SU-DHL-6 (cell line): ENCODE measurements at regions not wholly inside any gene's neighbourhood (a gene's known extent, or its start where the extent isn't known, plus 50 kb on each side); places are given as distances from the start of the nearest gene placed in this dataset.

Experiments
- H2AFZ ChIP-seq: fragments of 200-600 bp; sonication (generic); 2 replicates; pipeline ENCODE4 v1.6.1; 2014; ENCODE audit warnings: low read depth, mild to moderate bottlenecking, moderate library complexity, mixed read lengths, antibody characterized with exemption, low read length; ENCODE audit not compliant: severe bottlenecking
- H3F3A ChIP-seq: fragments of 200-600 bp; shearing (Covaris generic); 2 replicates; pipeline ENCODE4 v1.6.0; 2016; ENCODE audit warnings: antibody characterized with exemption, mild to moderate bottlenecking; ENCODE audit not compliant: insufficient read depth
- H3K27ac ChIP-seq: fragments of 200-600 bp; sonication (generic); 2 replicates; pipeline ENCODE4 v1.5.1; 2016; ENCODE audit warnings: low read depth, mild to moderate bottlenecking, low read length, moderate library complexity, mixed read lengths
- H3K27me3 ChIP-seq: fragments of 200-600 bp; sonication (generic), shearing (Covaris generic); 2 replicates; pipeline ENCODE4 v1.6.0; 2014; ENCODE audit warnings: mild to moderate bottlenecking, low read length
- H3K36me3 ChIP-seq: fragments of 200-600 bp; sonication (generic); 2 replicates; pipeline ENCODE4 v1.6.1; 2014; ENCODE audit warnings: mild to moderate bottlenecking, low read length, mixed read lengths
- H3K4me2 ChIP-seq: fragments of 300-600, 200-600 bp; shearing (Covaris generic), sonication (generic); 2 replicates; pipeline ENCODE4 v1.6.0; 2014; ENCODE audit warnings: low read length, low read depth, mild to moderate bottlenecking; ENCODE audit not compliant: poor library complexity, severe bottlenecking
- H3K4me3 ChIP-seq: fragments of 200-600 bp; sonication (generic); 2 replicates; pipeline ENCODE4 v1.5.1; 2014; ENCODE audit warnings: antibody characterized with exemption, low read length, mild to moderate bottlenecking, mixed read lengths; ENCODE audit not compliant: insufficient read depth, poor library complexity, severe bottlenecking
- H3K79me2 ChIP-seq: fragments of 200-600 bp; sonication (generic); 2 replicates; pipeline ENCODE4 v1.6.1; 2014; ENCODE audit warnings: mild to moderate bottlenecking, low read length, moderate library complexity; ENCODE audit not compliant: insufficient read depth
- H3K9ac ChIP-seq: fragments of 200-600 bp; sonication (generic); 2 replicates; pipeline ENCODE4 v1.7.0; 2014; ENCODE audit warnings: mild to moderate bottlenecking, low read length
- H3K9me2 ChIP-seq: fragments of 200-600 bp; sonication (generic); replicated peaks from 2 replicates; pipeline ENCODE4 v1.6.1; 2014; ENCODE audit warnings: low read length; ENCODE audit not compliant: insufficient read depth
- H3K9me3 ChIP-seq: fragments of 200-600 bp; sonication (generic); 2 replicates; pipeline ENCODE4 v1.6.1; 2014; ENCODE audit warnings: low read length, mixed read lengths; ENCODE audit not compliant: insufficient read depth
- H4K20me1 ChIP-seq: fragments of 200-600 bp; sonication (generic); 2 replicates; pipeline ENCODE4 v1.6.1; 2014; ENCODE audit warnings: low read depth, mild to moderate bottlenecking, antibody characterized with exemption, low read length, moderate library complexity, mixed read lengths
- CTCF ChIP-seq: fragments of 200-600 bp; sonication (generic); IDR thresholded peaks from one replicate; pipeline ENCODE4 v1.5.1; 2017; ENCODE audit warnings: antibody characterized with exemption, mild to moderate bottlenecking, low read length, moderate library complexity; ENCODE audit not compliant: insufficient read depth, poor library complexity, severe bottlenecking
- EZH2phosphoT487 ChIP-seq: fragments of 200-600 bp; sonication (generic), shearing (Covaris generic); conservative IDR thresholded peaks from 2 replicates; pipeline ENCODE4 v1.6.1; 2018; ENCODE audit warnings: mild to moderate bottlenecking, antibody characterized with exemption, low read length, moderate library complexity, mixed read lengths

DNA sequence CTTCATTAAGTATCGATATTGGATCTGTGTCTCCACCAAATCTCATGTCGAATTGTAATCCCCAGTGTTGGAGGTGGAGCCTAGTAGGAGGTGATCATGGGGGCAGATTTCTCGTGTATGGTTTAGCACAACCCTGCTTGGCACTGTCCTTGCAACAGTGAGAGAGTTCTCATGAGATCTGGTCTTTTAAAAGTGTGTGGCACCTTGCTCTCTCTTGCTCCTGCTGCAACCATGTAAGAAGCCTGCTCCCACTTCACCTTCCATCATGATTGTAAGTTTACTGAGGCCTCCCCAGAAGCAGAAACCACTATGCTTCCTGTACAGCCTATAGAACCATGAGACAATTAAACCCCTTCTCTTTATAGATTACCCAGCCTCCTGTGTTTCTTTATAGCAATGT is 424.4 kb downstream of the NPHP4 start:
- Histone ChIP-seq H3F3A (no peaks in the 10 kb centered on the region), H3K79me2 (no peaks in the 10 kb centered on the region), H4K20me1 (no peaks in the 10 kb centered on the region), H3K9ac (no peak overlapping the region), H3K9me2 (no peaks in the 10 kb centered on the region), H3K4me3 (no peak overlapping the region), H3K36me3 (no peaks in the 10 kb centered on the region), H2AFZ (no peak overlapping the region), H3K4me2 (no peak overlapping the region), H3K27me3 (no peaks in the 10 kb centered on the region), H3K27ac (no peak overlapping the region), H3K9me3 (no peaks in the 10 kb centered on the region)
- TF ChIP-seq EZH2phosphoT487 (no peak), CTCF (no peak)

DNA sequence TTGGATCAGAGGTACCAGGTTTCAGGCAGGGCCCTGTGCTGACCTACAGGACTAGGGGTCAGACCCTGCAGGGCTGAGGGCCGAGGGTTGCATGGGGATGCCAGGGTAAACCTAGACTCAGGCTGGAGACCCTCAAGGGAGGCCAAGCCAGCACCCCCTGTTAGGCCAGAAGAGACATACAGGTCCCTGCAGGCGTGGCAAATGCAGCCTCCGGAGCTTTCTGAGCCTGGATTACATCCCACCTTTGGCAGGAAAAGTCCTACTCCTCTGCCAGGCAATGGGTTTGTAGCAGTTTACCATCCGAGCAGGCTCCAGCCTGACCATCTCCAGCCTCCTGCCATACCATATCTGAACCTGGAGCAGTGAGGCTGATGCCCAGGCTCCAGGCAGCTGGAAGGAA is 425.3 kb downstream of the NPHP4 start:
- no peaks in the 10 kb centered on the region for H3K9me2 ChIP-seq
- H3K9ac ChIP-seq = no peak overlapping the region
- no peak overlapping the region for H2AFZ ChIP-seq
- no peaks in the 10 kb centered on the region for H4K20me1 ChIP-seq
- H3K4me3 ChIP-seq = no peak overlapping the region
- no peak for TF ChIP-seq EZH2phosphoT487
- TF ChIP-seq CTCF = no peak
- H3F3A ChIP-seq = no peaks in the 10 kb centered on the region
- no peak overlapping the region for H3K27ac ChIP-seq
- H3K36me3 ChIP-seq = no peaks in the 10 kb centered on the region
- no peaks in the 10 kb centered on the region for H3K27me3 ChIP-seq
- H3K79me2 ChIP-seq = no peaks in the 10 kb centered on the region
- H3K4me2 ChIP-seq = no peak overlapping the region
- no peaks in the 10 kb centered on the region for H3K9me3 ChIP-seq

DNA sequence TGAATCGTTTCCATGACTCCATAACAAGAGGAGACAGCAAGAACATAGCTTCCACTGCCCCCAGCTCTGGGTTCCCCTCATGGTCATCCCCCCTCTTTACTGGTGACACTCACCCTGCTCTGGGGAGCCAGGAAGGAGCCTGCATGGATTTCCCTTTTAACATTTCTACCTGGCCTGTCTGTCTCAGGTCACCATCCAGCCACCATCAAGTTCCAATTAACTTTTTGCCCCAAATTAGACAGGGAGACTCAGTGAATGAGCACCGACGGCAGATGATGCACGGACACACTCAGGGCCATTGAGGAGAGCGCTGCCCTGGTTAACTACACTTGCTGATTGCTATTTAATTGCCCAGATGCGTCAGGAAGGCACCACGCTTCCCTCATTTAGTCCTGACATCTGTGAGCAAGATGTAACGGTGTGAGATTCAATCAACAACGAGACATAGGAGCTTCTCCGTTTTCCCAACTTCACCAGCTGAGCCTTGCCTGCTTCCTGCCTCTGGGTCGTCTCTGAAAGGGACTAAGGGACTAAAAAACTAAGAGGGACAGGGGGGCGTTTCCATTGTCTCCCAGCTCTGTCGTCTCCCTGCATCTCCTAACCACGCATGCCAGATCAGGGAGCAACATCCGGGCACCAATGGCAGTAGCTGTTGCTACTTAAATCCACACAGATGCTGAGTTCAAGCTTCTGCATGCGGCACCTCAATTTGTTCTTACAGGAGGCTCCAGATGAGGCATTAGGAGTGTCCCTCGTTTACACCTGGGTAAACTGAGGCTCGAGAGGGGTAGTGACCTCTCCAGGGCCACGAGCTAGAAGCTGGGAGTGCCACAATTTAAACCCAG is 426.7 kb downstream of the NPHP4 start:
- no peak for TF ChIP-seq EZH2phosphoT487
- TF ChIP-seq CTCF = no peak
- no peak overlapping the region for H2AFZ ChIP-seq
- H3K27ac ChIP-seq = no peak overlapping the region
- no peaks in the 10 kb centered on the region for H3K27me3 ChIP-seq
- H3K4me3 ChIP-seq = no peak overlapping the region
- H3K79me2 ChIP-seq = no peaks in the 10 kb centered on the region
- H3K9me3 ChIP-seq = no peaks in the 10 kb centered on the region
- no peak overlapping the region for H3K4me2 ChIP-seq
- H4K20me1 ChIP-seq = no peaks in the 10 kb centered on the region
- H3K36me3 ChIP-seq = no peaks in the 10 kb centered on the region
- no peaks in the 10 kb centered on the region for H3K9me2 ChIP-seq
- no peak overlapping the region for H3K9ac ChIP-seq
- no peaks in the 10 kb centered on the region for H3F3A ChIP-seq
